Ammon's horn (tissue), 1 donor: ENCODE measurements at regions not wholly inside any gene's neighbourhood (a gene's known extent, or its start where the extent isn't known, plus 50 kb on each side); places are given as distances from the start of the nearest gene placed in this dataset.
"Not testable (repeated sequence)": the region's sequence is repeated elsewhere in the genome, so short reads cannot be mapped to it uniquely, and the experiment has no call there.

Experiments
- DNase-seq: peaks from one replicate; pipeline ENCODE4 v3.0.0-alpha.2; 2016; ENCODE audit warnings: low spot score

DNA sequence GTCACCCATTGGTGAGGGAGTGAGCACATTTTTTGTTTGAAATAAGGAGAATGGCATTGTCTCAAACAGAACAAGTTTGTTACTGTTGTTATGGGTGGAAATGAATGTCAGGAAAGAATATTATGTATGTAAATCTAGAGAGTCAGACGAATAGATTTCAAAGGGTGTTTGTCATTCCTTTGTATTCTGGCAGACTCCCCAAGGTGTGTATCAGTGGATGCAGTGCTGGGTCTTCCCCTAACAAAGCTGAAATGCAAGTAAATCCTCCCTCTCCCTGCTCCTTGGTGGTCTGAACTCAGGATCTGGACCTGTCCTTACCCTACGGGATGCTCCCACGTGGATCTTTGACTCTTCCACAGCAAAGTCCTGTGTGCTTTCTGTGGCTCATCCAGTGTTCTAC lies 139.5 kb upstream of the ZNF516 start:
- DNase-seq: no peak

DNA sequence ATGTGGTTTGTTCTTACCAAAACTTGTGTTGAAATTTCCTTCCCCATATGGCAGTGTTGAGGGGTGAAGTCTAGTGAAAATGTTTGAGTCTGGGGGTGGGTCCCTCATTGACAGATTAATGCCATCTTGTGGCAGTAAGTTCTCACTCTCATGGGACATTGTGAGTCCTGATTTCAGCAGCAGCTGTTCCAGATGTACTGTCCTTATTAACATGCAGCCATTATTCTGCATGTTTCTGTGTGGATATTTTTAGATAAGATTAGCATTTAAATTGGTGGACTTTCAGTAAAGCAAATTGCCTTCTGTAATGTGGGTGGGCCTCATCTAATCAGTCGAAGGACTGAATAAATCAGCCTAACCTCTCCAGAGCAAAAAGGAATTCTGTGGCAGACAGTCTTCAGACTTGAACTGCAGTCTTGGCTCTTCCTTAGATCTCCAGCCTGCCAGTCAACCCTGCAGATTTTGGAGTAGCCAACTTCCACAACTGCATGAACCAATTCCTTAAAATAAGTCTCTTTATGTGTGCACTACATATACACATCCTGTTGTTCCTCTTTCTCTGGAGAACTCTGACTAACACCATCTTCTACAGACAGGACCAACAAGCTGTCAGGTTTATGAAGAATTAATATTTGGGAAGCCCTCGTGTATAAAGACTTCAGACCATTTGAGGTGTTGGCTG lies 138.7 kb upstream of the ZNF516 start:
- no peak for DNase-seq

DNA sequence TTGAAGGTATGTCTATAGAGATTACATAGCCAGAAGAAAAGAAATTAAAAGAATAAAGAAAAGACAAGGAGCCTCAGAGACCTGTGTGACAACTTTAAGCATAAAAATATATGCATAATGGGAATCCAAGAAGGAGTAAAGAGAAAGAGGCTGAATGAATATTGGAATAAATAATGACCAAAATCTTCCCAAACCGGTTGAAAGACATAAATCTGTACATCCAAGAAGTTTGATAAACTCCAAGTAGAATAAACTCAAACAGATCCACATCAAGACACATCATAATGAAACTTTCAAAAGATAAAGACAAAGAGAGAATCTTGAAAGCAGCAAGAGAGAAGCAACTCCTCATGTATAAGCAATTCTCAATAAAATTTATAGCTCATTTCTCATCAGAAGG lies 132.4 kb upstream of the ZNF516 start:
- no peak for DNase-seq

DNA sequence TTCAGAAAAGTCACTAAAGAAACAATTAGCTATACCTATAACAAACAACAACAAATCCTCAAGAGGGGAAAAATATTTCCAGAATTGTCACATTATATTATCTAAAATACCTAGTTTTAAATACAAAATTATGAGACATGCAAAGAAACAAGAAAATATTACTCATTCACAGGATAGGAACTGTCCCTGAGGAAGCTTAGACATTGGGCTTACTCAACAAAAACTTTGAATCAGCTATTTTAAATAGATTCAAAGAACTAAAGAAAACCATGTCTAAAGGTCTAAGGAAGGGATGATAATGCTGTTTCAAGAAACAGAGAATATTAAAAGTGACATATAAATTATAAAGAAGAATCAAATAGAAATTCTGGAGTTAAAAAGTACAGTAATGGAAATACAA lies 131.9 kb upstream of the ZNF516 start:
- DNase-seq: no peak

DNA sequence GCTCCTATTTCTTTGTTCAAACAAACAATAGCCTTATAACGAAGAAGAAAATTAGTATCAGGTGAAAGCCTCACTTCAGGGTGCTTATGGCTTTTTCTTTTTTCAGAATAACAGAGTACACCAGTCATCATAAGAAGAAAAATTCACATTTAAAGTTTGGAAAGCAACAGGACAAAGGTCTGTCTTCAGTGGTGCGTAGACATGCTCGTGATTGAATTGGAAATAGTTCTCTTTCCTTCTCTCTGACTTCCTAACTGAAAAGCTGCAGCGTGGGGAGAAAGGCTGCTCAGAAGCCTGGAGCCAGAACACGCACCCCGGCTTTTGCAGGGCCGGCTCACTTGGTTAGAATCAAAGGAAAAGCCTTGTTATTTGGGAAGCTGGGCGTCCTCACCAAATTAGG lies 127.6 kb upstream of the ZNF516 start:
- no peak for DNase-seq

DNA sequence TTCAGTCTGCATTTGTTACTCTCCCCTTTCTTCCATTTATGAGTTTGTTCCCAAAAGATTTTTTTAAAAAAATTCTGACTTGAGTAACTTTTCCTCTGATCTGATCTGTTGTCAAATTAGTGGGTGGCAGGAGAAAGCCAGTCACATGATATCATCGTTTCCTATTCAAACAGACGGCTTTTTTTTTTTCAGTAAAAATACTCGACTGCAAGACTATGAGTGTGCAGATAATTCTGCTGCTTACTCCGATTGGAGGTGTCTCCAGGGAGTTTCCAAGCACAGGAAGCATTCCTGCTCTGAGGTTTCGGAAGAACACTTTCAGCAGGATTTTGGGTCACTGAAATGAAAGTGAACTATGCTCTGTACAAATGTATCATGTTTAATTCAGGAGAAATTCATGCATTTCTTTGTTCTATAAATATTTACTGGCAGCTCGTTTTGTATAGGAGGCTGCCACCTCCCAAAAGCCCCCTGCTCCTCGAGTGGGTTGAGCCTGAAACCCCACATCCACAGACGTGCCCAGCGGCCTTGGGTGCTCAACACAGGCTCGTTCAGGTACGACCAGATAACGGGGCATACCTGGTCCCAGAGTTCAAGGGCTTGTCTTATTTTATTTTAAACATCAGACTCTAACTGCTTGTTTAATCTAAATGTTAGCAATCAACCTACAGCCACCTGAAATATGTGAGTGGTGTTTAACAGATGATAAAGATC lies 126.9 kb upstream of the ZNF516 start:
- DNase-seq: no peak

DNA sequence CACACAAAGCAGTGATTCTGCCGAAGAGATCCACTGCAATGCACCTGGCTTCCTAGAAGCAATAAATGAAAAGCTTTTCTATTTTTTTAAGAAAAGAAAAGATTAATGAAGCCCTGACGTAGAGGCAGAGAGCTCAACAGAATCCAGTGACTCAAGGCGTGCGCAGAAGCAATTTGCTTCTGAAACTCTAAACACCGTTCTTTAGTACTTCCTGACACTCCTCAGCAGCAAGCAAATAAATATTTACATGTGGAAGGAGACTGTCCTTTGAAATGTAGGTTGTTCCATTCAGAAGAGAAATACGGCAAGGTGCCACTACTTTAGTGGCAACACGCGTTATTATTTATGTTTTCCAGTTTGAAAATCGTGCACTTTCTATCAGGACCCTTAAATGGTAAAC lies 126.2 kb upstream of the ZNF516 start:
- no peak for DNase-seq

DNA sequence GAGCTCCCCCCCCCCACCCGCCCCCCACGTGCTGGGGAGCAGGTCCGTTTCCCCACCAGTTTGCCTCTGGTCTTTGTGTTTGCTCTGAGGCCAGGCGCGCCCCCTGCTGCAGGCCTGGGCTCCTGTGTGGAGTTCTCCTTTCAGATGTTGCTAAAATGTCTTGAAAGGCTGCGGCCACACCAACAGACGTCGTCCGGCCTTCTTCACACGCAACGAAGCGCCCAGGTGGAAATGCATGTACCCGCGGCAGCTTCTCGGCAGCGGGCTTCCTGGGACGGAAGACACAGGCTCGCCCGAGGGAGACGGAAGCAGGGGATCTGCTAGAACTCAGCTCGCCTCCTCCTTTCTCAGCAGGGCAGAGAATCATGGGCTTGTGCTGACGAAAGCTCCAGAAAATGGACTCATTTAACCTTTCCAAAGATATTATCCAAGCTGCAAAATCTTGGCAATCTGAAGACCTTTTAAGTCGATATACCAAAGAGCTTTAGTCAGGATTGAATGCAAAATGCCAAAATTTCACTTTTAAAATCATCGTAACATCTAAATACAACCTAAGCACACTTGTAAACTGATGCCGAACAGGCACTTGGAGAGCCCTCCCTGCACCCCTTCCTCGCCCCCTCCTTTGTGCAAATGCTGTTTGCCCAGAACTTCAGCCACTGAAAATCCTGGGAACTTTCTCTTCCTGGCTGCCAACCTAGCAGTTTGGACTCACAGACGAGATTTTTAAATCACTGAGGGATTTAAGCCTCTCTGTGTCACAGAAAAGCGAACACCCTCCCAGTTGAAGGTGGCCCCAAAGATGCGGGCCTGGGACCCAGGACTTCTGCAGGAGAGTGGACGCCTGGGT lies 125.5 kb upstream of the ZNF516 start:
- peak; percentile 75 for DNase-seq

DNA sequence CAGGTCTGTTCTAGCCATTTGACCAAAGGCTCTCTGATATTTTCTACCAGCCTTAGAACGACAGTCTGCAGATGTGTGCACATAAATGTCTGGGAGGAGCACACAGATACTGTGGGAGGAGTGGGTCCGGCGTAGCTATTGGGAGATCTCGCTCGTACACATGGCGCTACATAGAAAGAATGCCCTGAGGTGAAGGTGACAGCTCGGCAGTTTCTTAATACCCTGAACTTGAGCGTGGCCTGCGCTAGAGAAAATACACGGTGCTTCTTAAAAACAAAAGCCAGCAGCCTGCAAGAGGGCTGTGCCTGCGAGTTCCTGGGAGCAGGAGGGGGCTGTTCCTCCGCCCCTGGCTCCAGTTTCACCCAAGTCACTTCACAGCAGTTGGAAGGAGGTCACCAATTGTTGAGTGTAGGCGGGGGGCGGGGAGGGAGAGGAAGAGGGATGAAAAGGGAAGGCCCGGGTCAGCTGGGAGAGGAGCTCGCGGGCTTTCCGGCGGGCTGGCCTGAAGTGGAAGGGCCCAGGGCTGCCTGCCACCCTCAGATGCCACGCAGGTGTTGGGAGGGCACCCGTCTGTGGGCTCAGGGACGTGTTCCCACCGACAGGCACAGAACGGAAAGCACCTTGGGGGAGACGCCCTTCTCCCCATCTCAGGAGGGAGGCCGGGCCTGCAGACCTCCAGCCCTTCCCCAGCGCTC lies 124.7 kb upstream of the ZNF516 start:
- peak; percentile 54 for DNase-seq

DNA sequence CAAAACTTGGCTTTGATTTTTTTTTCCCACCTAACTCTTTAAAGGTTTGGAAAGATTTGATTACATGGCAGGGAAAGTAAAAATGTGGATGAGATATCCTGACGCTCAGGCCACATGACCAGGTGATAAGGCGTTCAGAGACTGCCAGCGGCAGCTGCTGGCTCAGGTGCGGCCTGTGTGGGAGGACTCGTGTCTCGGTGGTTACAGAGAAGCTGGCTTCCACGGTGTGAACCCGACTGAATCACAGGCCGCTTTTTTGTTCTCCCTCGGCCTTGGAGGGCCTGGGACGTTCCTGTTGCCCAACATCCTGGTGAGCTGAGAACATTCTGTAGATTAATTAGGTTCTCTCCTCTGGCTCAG lies 124.2 kb upstream of the ZNF516 start:
- DNase-seq: no peak

DNA sequence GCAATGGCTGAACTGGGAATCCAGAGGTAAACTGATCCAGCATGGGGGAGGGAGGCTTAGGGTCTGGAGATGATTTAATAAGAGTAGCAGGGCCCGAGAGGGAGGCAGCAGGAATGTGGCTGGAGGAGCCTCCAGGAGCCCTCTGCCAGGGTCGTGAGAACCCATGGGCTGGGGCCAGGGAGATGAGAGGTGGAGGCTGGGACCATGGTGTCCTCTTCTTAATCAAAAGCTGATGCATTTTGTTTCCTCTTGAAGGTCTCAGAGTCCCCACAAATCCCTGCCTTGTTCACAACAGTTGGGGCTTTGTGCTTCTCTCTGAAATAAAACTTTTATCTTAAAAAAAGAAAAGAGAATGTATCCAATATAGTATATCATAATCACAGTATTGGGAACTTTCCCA lies 123.7 kb upstream of the ZNF516 start:
- DNase-seq: no peak

DNA sequence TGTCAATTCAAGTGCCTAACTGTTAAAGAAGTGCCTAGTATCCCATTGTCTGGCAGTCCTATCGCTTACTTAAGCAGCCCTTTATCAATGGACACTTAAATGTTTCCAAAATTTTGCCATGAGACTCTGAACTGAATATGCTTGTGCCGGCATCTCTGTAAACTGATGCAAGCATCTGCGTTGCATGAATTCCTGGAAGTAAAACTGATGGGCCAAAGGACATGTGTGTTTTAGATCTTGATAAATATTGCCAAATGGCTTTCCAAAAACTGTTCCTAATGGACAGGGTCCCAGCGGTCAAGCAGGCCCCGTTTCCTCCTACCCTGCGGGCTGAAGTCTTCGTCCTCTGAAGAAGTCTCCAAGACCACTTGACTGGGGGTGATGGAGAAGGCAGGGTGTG lies 121.3 kb upstream of the ZNF516 start:
- no peak for DNase-seq

DNA sequence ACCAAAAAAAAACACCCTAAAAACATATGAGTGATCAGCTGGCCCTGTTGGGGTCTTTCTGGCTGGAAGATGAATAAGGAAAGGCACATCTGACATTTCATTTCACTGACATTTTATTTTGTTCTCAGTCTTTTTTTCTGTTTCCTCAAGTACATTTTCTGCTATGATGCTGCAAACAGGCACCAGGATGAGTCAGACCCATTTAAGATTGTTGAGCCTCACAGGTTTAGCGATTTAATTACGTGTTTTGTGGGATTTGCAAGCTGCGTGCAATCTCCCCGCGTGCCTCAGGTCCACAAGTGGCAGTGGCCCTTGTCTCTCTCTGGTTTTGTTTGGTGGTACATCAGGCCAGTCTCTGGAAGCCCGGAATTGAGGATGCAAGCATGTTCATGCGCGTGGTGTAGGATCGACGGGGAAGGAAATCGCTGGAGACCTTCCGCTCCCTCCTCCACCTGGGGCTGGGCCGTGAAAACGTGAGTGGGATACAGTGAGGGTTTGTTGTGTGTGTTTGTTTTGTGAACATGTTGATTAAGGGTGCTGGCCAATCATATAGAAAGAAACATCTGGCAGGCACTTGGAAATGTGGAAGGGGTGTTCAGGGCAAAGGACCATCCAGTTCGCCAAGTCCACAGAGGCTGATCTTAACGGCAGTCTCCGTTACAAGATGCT lies 120.2 kb upstream of the ZNF516 start:
- no peak for DNase-seq

DNA sequence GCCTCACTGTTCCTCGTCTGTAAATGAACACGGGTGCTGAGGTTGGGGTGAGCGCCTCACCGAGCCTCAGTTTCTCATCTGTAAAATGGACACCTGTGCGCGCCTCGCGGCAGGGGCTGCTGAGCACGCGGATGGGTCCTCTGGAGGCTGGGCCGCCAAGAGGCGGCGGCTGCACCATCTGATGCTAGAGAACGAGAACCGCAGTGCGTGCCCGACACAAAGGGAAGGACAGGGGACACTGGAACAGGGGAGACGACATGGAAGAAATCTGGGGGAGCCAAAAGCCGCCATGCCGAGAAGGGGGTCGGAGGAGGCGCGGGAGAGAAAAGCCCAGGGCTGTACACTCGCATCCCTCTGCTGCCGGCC lies 118.7 kb upstream of the ZNF516 start:
- DNase-seq: no peak

DNA sequence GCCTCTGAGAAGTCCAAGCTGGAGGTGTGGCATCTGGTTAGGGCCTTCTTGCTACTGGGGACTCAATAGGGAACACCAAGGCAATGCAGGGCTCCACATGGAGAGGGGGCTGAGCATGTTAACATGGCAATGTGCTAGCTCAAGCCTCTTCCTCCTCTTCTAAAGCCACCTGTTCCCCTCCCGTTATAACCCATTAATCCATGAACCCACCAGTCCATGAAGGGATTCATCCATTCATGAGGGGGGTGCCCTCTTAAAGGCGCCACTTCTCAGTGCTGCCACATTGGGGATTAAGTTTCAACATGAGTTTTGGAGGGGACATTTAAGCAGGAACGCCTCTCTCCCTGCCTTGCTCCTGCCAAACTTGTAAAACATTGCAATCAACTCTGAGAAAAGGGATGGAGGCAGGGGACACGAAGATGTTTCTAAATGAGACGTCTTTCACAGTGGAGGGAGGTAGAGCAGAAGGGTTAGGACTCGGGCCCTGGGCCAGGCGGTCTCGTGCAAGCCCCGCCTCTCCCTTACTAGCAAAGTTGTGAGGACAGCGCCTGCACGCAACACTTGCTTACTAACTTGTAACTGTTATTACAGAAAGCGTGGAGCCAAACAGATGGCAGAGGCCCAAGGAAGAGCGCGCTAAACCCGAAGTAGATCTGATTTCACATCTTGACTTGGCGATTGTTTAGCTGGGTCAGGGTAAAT lies 118.2 kb upstream of the ZNF516 start:
- no peak for DNase-seq

DNA sequence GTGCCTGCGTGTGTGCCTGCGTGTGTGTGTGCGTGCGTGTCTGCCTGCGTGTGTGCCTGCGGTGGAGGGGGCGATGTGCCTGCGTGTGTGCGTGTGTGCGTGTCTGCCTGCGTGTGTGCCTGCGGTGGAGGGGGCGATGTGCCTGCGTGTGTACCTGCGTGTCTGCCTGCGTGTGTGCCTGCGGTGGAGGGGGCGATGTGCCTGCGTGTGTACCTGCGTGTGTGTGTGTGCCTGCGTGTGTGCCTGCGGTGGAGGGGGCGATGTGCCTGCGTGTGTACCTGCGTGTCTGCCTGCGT lies 116.7 kb upstream of the ZNF516 start:
- DNase-seq: not testable (repeated sequence)

DNA sequence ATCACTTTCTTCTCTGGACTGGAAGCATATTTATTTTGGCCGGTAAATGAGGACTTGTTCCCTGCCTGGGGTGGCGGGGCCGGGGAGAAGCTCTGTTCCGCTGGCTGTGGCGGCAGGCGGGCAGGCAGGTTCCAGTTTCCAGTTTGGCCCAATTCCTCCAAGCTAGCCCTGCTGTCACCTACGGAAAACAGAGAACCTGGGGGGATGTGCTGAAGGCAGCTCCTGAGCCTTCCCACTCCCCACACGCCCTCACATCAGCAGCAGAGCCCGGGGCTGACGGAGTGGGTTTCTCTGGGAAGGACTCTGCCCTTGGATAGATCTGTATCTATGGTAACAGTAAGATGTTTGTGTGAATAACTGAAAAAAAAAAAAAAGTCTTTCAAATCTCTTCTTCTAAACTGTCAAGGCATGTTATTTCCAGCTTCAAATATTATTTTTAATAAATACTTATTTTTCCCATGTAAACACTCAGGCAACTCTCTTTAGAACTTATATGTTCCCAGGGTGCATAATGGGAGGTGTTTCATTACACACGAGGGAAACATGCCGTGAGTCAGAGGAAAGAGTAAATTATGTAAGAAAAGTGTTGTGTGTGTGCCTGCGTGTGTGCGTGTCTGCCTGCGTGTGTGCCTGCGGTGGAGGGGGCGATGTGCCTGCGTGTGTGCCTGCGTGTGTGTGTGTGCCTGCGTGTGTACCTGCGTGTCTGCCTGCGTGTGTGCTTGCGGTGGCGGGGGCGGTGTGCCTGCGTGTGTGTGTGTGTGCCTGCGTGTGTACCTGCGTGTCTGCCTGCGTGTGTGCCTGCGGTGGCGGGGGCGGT lies 116.1 kb upstream of the ZNF516 start:
- peak; percentile 18 for DNase-seq

DNA sequence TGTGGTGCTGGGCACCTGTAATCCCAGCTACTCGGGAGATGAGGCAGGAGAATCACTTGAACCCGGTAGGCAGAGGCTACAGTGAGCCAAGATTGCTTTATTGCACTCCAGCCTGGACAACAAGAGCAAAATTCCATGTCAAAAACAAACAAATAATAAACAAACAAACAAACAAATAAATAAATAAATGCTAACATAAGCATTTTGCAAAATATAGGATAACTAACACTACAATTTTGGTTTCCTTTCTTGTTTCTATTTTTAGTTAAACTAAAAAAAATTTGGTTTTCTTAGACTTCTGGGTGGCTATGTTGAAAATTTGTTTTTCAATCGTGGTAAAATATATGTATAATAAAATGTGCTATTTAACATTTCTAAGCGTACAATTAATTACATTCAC lies 115.0 kb upstream of the ZNF516 start:
- no peak for DNase-seq

DNA sequence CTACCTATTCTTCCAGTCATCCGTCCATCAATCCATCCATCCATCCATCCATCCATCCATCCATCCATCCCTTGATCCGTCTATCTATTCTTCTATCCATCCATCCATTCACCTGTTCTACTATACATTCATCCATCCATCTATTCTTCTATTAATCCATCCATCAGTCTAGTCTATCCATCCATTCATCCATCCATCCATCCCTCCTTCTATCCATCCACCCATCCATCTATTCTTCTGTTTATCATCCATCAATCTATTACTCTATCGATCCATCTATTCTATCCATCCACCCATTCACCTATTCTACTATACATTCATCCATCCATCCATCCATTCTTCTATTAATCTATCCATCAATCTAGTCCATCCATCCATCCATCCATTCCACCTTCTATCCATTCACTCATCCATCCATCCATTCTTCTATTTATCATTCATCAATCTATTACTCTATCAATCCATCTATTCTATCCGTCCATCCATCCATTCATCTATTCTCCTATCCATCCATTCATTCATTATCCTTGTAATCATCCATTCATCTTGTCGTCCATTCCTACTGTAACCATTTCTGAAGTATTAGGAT lies 110.4 kb upstream of the ZNF516 start:
- DNase-seq: no peak

DNA sequence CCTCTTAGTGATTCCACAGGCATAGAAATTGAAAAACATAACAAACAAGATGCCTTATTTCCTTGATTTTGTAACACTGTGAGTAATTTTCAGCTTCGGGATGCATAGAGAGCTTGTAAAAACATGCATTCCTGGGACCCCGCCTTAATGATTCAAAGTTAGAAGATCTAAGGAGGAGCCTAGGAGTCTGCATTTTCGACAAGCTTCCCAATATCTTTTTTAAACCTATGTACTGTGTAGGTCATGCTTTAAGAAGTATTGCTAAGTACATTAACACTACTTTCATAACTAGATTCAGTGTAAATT lies 109.8 kb upstream of the ZNF516 start:
- no peak for DNase-seq
